GM21717 (cell line): ENCODE measurements at regions not wholly inside any gene's neighbourhood (a gene's known extent, or its start where the extent isn't known, plus 50 kb on each side); places are given as distances from the start of the nearest gene placed in this dataset.

Experiments used
- ATAC-seq: cut with Tn5 transposase; IDR thresholded peaks from one replicate; pipeline ENCODE4 v1.9.1; 2021; ENCODE audit warnings: mild to moderate bottlenecking, moderate library complexity; ENCODE audit not compliant: unreplicated experiment

DNA sequence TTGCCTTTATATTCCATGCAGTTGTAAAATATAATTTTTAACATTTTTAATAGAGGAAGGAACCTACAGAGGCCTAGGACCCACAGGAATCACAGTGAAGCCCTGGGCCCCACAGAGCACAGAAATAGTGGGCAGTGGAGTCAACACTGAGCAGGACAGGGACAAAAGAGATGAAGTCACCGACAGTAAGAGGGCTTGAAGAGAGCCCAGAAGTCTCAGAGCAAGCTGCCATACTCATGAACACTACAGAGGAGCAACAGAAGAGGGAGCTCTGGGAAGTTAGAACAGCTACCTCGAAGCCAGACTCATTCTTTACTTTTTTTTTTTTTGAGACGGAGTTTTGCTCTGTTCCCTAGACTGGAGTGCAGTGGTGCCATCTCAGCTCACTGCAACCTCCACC lies 149.3 kb upstream of the TENM3 start:
- ATAC-seq = no peak

DNA sequence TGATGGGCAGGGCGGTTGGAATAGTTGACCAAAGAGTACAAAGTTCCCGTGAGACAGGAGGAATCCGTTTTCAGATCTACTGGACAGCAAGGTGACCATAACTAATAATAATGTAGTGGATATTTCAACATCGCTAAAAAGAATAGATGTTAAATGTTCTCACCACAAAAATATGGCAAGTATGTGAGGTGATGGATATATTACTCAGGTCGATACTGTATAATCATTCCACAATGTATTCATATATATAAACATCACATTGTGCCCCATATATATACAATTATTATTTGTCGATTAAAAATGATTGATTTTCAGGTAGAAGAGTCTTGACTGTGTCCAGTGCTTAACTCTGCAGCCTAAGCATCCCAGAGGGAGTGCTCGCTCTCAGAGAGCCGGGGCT lies 141.6 kb upstream of the TENM3 start:
- ATAC-seq = no peak

DNA sequence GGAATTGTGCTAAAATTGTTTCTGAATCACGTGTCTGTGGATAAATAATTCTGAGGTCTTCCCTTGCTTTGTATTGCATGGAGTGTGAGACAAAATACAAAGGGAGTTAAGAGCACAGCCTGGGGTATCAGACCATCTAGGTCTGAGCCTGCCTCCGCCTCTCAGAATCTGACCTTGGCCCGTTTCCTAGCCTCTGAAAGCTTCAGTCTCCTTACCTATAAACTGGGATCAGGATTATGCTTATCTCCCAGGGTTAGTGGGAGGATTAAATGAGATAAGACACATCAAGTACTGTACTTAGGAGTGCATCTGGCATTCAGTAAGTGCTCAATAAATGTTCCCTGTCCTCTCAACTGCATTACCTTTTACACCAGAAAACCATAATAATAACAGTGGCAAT lies 140.6 kb upstream of the TENM3 start:
- no peak for ATAC-seq

DNA sequence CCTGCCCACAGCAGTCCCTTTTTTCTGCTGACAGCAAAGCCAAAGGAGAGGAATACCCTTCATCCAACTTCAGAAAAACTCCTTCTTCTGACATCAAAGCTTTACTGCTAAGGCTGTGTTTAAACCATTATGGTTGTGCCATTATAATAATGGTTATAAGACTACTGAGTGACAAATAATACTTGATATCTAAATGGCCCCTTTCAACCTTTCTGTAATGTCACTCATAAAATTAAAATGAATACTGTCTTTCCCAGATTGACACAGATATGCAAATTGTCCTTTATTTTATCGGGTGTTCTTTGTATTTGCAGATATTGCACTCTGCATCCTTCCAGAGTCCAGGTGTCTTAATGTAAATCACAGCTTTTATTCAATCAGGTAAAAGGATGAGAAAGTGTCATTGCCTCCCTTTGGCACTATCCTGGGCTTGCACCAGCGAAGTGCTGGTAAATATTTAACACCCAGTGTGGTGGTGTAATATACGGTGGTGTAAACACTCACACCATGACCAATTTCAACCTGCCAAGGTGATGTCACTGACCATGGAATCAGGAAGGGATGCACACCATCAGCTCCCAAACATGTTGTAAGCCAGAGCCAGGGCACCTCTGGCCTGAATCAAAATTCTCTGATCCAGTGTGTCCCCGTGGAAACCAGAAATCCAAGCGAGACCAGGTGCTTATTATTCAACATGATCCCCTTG lies 139.4 kb upstream of the TENM3 start:
- no peak for ATAC-seq

DNA sequence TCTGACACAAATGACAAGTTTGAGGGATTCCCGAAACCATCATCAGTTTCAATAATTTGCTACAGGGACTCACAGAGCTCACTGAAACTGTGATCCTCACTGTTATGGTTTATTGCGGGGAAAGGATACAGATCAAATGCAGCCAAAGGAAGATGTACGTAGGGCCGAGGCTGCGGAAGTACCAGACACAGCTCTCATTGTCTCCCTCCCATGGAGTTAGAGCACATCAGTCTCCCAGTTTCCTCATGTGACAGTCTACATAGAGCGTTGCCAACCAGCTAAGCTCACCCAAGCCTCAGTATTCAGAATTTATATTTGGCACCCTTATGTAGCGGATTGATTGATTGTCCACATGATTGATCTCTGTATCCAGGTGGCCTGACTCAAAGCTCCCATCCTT lies 137.8 kb upstream of the TENM3 start:
- ATAC-seq = no peak

DNA sequence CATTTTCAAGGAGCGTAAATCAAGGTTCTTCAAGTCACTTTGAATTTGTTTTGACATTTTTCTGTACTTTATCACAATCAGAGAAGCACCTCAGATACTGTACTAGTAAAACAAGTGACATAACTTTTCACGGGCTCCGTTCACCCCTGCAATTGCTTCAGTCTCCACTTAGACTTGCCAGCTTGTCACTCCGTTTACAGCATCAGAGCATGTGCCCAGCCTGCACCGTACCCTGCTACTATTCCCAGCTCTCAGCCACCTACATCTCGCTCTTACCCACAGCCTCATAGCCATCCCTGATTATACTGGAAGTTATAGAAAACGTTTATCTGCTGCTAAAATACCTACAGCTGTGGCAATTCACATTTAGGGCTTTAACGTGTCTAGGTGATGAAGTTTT lies 135.3 kb upstream of the TENM3 start:
- ATAC-seq = no peak

DNA sequence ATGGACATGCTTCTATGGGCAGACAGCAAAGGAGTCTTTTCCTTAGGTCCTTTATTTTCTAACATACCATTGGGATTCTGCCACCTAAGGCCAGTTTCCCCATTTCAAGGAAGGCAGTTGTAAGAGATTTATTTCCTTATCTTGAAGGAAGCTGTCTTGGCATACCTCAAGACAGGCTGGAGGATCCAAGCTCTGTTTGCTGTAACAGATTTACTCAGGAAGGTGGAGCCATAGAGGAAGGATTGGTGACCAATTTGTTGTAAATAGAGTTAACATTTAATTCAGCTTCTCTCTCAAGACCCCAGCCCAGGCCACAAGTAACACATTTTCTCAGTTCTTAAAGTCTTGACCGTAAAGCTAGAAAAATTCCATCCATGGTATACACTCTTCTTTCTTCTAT lies 131.6 kb upstream of the TENM3 start:
- no peak for ATAC-seq

DNA sequence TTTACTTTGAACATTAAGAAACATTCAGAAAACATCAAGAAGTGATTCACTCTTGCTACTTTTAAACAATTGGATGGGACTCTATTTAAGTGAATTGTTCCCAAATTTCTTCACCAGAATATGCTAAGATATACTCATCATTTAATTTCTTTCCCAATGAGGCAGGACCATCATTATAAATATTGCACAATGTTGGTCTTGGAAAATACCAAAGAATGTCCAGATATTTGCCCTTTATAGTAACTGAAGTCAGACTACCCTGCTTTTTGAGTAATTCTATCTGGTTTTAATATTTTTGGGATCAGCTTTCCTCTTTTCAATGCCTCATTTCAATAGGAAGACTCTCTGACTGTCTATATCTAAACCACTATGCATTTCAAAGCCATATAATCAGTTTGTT lies 129.4 kb upstream of the TENM3 start:
- no peak for ATAC-seq

DNA sequence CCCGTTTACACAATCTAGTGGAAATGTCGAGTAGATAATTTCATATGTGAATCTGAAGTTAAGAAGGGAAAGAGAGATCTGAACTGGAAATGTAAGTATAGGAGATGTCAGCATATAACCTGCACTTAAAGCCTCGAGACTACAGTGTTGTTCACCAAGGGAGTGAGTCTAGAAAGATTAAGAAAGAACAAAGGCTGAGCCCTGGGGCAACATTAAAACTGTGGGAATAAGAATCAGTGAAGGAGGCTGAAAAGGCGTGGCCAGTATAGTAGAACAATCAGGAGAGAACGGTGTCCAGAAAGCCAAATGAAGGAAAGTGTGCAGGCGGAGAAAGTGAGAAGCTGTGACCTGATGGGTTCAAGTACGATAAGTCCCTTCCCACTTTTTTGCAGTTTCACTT lies 118.8 kb upstream of the TENM3 start:
- no peak for ATAC-seq

DNA sequence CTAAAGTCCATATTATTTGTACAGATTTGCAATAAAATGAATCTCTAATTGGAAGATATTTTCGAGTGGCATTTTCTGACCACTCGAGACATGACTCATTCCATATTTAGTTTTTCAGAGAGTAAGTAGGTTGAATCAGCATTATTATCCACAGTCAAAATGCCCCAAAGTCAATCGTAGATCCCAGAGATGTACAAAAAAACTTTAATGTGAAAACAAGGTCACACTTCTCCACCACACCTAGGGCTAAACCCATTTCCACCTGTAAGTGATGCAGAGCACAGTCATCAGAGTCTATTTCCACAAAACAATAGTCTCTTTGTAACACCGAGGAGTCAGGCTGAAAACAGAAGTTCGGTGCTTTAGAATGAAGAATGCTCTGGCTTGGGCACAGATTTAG lies 117.1 kb upstream of the TENM3 start:
- no peak for ATAC-seq

DNA sequence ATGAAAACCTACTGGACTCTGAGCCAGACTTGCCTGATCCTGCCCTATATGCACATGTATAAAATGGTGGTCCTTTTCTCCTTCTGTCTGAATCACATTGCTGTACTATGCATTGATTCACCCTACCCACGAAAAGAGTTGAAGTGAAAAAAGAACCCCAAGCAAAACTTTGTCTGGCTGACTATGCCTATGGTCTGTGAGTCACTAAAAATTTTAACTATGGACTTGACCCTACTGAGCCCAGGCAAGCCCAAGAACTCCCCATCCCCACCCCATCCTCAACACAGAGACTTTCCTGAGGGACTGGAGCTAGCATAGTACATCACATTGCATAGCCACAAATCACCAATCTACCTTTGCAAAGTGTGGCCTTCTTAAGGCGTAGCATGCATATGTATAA lies 116.6 kb upstream of the TENM3 start:
- no peak for ATAC-seq

DNA sequence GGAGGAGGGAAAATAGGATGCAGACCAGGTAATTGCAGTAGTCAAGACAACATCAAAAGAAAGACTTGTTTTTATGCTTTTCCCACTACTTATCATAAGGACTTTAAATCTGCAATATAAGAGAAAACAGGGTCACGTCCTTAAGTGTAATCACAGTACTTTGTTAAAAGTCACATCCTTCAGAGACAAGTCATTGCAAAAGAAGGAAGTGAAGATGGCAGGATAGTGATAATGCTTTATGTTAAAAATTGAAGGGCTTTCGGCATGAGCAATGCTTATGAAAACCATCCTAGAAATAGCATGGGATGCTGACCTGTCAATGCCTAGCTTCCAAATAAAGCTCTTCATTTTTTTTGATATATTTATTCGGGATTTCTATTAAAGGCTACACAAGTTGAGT lies 110.2 kb upstream of the TENM3 start:
- ATAC-seq = no peak

DNA sequence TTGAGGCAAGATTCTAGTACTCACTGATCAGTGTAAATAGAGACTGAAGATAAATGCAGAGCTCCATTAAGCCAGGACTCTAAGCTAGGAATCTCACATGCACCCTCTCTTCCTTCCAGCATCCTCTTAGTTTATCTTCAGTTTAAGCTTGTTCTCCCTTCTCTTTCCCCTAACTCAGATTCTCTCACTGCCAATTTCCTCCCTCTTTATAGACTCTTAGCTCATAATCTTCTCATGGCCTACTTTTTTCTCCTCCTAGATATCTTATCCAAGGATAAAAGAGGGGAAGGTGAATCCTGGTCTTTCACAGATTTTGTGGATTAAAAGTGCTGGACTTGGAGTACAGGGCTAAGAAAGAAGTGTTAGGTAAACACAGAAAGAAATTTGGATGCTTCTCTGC lies 108.9 kb upstream of the TENM3 start:
- ATAC-seq = no peak

DNA sequence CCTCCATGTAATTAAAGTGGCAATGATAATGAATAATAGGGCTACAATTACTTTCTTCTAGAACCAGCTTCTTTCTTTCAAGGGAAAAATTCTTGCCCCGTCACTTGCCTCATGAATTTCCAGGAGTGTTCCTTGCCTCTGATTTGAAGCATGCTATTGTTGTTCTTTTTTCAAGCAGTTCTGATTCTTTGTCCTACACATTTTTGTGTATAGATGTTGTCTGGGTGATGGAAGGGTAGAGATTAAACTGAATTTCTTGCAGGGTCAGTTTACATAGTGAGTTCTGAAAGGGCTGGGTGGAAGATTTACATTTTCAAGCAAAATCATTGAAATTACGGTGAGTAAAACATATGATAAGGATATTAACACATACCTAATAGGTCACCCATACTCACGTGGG lies 107.0 kb upstream of the TENM3 start:
- no peak for ATAC-seq

DNA sequence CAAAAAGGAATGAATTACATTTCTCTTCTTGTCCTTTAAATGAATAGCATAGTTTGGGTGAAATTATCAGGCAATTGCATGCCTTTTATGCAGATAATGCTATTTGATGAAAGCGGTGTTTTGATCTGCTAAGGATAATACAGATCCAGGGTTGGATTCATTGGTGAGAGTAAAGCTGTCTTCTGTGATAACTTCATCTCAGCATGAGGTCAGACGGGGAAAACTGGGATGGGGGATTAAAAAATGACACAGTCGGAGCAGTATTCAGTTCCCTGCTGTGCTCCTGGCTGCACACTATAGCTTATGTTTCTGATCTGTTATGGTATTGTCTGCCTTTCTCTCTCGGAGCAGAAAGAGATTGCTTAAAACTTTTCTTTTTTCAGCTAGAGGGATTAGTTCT lies 105.9 kb upstream of the TENM3 start:
- ATAC-seq = no peak

DNA sequence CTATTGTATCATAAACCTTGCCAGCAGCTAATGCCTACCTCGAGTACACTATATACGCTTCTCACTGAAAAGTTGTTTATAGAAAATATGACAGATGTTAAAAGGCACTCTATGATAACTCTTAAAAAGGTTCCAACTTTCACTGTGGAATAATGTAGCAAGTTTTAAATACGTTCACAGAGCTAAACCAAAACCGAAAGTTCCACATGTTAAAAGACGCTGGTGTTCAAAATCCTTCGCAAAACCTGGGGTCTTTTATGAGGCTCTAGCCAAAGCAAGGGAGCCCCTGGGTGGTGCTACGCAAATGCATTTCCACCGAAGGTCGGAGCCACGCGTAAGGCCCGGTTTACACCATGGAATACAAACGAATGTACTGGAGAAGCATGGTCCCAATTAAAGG lies 103.7 kb upstream of the TENM3 start:
- ATAC-seq = no peak

DNA sequence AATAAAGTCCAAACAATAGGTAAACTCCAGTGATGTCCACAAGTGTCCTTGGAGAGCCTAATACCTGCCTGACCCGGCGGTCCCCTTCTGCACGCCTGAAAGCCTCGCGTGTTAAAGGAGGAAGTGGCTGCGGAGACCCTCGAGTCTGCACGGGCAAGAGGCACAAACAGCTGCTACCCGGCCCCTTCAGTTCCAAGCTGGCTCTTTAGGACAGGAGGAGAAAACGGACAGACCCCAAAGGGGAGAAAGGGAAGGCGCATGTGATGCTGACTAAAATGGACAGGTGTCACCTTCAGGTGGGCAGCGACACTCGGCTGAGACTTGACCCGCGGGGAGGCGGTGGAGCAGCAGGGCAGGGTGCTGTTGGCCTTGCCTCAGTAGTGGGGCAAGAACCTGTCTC lies 102.7 kb upstream of the TENM3 start:
- ATAC-seq = no peak

DNA sequence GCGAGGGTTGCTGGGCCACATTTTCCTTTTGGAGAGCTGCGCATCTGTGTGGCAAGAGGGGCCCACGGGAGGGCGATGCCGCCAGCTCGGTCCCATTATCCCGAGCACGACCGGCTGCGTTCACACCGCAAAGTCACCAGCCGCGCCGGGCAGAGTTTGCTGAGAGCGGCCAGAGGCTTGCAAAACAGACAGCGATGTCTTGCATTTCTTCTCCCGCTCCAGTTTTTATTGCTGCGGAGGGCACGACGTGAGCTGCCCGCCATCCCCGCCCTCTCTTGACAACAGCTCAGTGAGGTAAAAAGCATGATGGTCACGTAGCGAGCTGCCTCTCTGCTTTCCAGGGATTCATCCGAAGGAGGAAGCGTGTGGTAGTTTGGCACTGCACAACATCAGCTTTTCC lies 102.1 kb upstream of the TENM3 start:
- ATAC-seq = no peak

DNA sequence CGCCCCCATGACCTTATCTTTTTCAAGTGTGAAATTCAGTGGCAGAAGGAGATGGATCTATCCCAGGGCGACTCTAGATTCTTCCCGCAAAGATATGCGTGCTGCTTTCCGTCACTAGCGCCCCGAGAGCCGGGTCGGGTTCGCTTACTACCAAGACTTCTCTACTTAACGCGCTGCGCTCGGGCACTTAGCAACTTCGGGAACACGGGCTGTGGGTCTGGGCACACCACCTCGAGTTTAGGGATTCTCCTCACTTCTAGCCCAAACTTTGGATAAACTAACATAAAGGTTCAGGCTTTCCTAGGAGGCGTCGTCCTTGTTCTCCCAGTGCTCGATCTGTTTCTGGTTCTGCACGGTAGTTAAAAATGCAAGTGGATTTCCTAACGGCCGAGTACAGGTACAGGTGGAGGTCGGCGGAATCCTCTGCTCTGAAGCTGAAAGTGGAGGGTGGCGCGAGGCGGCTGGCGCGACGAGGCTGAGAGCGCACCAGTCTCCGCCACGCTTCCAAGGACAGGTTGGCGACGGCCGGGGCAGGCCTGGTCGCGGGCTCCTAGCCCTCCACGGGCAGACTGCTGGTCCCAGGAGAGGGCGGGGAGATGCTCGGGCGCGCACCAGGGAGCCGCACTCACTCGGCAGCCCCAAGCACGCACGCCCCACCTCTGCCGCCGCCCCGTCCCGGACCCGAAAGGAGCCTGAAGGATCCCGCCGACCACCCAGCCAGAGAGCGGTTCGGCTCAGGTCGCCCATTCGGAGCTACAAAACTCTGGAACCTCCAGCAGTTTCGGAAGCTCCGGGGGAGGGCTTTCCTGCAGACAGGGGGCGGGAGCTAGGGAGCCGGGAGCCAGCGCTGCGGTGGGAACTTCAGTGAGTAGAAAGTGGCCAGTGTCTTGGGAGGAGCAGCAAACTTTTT lies 100.8 kb upstream of the TENM3 start:
- no peak for ATAC-seq

DNA sequence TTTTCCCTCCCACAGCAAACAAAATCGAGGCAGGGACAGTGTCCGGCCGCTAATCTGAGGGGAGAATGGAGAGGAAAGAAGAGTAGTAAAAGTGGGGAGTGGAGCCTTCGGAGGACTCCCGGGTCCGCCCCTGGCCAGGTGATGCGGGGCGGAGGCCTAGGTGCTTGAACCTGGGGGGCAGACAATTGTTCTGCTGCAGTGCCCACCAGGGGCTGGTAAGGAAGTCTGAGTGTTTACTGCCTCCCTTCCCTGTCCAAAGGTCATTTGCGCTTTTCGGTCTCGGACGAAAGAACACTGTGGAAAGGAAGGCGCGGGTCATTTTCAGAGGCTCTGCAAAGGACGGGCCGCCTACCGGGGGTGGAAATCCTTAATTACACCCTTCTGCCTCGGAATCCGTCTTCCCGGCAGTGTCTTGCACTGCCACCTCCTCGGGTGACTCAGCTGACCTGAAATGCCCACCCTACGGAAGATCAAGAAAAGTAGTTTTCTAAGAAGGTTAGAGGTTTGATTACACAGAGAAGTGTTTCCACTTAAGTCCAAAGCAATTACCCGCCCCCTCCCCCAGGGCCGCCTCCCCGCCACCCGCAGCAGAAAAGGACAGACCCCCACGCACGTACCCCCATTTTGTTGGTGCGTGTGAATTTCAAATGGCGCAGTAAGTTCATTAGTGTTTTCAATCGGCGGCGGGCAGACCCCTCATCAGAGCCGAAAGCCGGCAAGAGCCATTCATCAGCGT lies 99.9 kb upstream of the TENM3 start:
- ATAC-seq = no peak

DNA sequence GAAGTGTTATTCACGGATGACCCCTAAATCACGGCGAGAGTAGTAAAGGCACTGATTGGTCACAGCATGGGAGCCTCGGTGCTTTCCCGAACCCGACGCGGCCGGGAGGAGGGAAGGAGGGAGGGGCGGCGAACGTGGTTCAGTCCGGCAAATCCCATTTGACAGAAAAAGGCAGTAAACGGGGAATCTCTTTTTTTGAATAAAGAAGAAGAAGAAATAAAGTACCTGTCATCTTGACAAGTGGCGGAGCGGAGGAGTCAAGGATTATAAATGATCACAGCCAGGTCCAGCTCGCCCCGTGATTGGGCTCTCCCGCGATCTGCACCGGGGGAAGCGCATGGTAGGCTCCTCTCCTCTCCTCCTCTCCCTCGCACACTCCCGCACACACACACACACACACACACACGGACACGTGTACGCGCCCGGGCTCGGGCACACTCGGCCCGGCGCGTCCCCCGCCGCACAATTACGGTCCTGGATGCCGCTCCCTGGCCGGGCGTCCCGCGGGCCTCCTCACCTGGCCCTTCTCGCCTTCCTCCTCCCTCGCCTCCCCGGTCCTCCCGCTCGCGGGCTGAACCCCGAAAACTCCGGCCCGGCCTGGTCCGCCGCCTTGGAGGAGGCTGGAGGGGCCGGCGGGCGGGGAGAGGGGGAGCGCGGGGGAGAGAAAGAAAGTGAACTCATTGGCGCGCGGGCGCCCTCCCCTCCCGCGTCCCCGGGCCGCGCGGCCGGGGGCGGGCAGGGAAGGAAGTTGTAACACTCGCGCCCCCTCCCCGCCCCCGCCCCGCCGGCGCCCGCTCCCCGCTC lies 99.2 kb upstream of the TENM3 start:
- no peak for ATAC-seq
